H1 (cell line): ENCODE measurements at regions not wholly inside any gene's neighbourhood (a gene's known extent, or its start where the extent isn't known, plus 50 kb on each side); places are given as distances from the start of the nearest gene placed in this dataset.

Experiments used
- CTCF ChIA-PET: fragments of 300-600 bp; sonication (Branson Sonifier 250); formaldehyde crosslinking; loops from one replicate; lab custom pipeline; 2021; ENCODE audit not compliant: partially characterized antibody; lab: Charles Lee
- POLR2A ChIA-PET: fragments of 300-600 bp; sonication (Branson Sonifier 250); formaldehyde crosslinking; loops from one replicate; lab custom pipeline; 2021; ENCODE audit warnings: inconsistent platforms; ENCODE audit not compliant: partially characterized antibody; lab: Charles Lee
- DNase-seq, 2 experiments: peaks; one replicate each; pipeline versions ENCODE4 v3.0.0 to v3.0.0-alpha.2; 2010 to 2022; ENCODE audit warnings: low spot score in 2 of 2, low read depth in 1 of 2, mixed read lengths in 1 of 2
- FAIRE-seq: peaks from 2 replicates; lab custom pipeline; 2011; peaks lifted over from hg19 to GRCh38; lab: Jason Lieb, UNC
- H2AFZ ChIP-seq: 2 replicates; pipeline ENCODE4 v1.8.1; 2012; ENCODE audit warnings: low read length, inconsistent platforms
- H2AK5ac ChIP-seq: 2 replicates; pipeline ENCODE4 v1.6.1; 2013; ENCODE audit warnings: low read depth, low read length
- H2BK120ac ChIP-seq: replicated peaks from 2 replicates; pipeline ENCODE3; 2013; ENCODE audit warnings: low read depth, low read length, inconsistent platforms
- H2BK12ac ChIP-seq: 2 replicates; pipeline ENCODE4 v1.6.1; 2013; ENCODE audit warnings: low read depth, low read length
- H2BK15ac ChIP-seq: 2 replicates; pipeline ENCODE4 v1.6.1; 2013; ENCODE audit warnings: low read length
- H2BK20ac ChIP-seq: 2 replicates; pipeline ENCODE4 v1.6.1; 2013; ENCODE audit warnings: low read length
- H2BK5ac ChIP-seq: 2 replicates; pipeline ENCODE4 v1.6.1; 2013; ENCODE audit warnings: low read depth, low read length
- H3K14ac ChIP-seq: 2 replicates; pipeline ENCODE4 v1.6.1; 2013; ENCODE audit warnings: inconsistent platforms; ENCODE audit not compliant: insufficient read length
- H3K18ac ChIP-seq: 2 replicates; pipeline ENCODE4 v1.6.1; 2013; ENCODE audit warnings: low read length; ENCODE audit errors: extremely low read depth
- H3K23ac ChIP-seq: 2 replicates; pipeline ENCODE4 v1.6.1; 2013; ENCODE audit warnings: inconsistent platforms; ENCODE audit not compliant: insufficient read length
- H3K23me2 ChIP-seq: 2 replicates; pipeline ENCODE4 v1.6.1; 2013; ENCODE audit warnings: low read depth, low read length
- H3K27ac ChIP-seq: 2 replicates; pipeline ENCODE4 v1.6.1; 2011; ENCODE audit warnings: low read depth, low read length, inconsistent platforms
- H3K27me3 ChIP-seq, 4 experiments: replicated peaks in 1 of 4; 1 replicate in 1 of 4; 2 replicates in 3 of 4; pipeline versions ENCODE4 v1.6.1 to v1.8.1; 2011 to 2013; ENCODE audit warnings: low read length in 3 of 4, mild to moderate bottlenecking in 3 of 4, inconsistent platforms in 2 of 4, mixed read lengths in 2 of 4, moderate library complexity in 1 of 4; ENCODE audit not compliant: control insufficient read depth in 3 of 4, insufficient read depth in 3 of 4; ENCODE audit errors: extremely low read depth in 1 of 4
- H3K36me3 ChIP-seq, 4 experiments: 2 replicates each; pipeline versions ENCODE4 v1.6.1 to v1.8.1; 2011 to 2013; ENCODE audit warnings: mild to moderate bottlenecking in 4 of 4, low read length in 3 of 4, moderate library complexity in 2 of 4, control low read depth in 1 of 4, inconsistent platforms in 1 of 4; ENCODE audit not compliant: insufficient read depth in 4 of 4, control insufficient read depth in 2 of 4
- H3K4ac ChIP-seq: replicated peaks from 2 replicates; pipeline ENCODE3; 2013; ENCODE audit warnings: low read length, low read depth, mixed read lengths, inconsistent platforms; ENCODE audit not compliant: insufficient read length
- H3K4me1 ChIP-seq, 4 experiments: replicated peaks in 1 of 4; 1 replicate in 1 of 4; 2 replicates in 3 of 4; pipeline versions ENCODE4 v1.6.1 to v1.8.1; 2011 to 2013; ENCODE audit warnings: low read length in 3 of 4, inconsistent platforms in 2 of 4, mixed read lengths in 1 of 4; ENCODE audit not compliant: insufficient read depth in 4 of 4, control insufficient read depth in 3 of 4
- H3K4me2 ChIP-seq, 2 experiments: 2 replicates each; pipeline versions ENCODE4 v1.6.1 to v1.8.1; 2011 to 2013; ENCODE audit warnings: low read depth in 2 of 2, low read length in 2 of 2, control low read depth in 1 of 2, inconsistent platforms in 1 of 2, mild to moderate bottlenecking in 1 of 2; ENCODE audit not compliant: insufficient read depth in 1 of 2
- H3K4me3 ChIP-seq, 4 experiments: fragments of 200-600, 300-600 bp in 1 of 4; sonication (generic), shearing (Covaris generic), sonication (Bioruptor Twin) in 1 of 4; 2 replicates each; pipeline versions ENCODE4 v1.5.1 to v1.8.1; 2011 to 2016; ENCODE audit warnings: low read length in 4 of 4, low read depth in 3 of 4, control low read depth in 2 of 4, inconsistent platforms in 2 of 4, mild to moderate bottlenecking in 2 of 4, mixed read lengths in 1 of 4, moderate library complexity in 1 of 4; ENCODE audit not compliant: insufficient read depth in 2 of 4; ENCODE audit errors: extremely low read depth in 1 of 4
- H3K56ac ChIP-seq: replicated peaks from 2 replicates; pipeline ENCODE3; 2013; ENCODE audit warnings: low read depth, mild to moderate bottlenecking, mixed read lengths, low read length, inconsistent platforms; ENCODE audit not compliant: insufficient read length
- H3K79me1 ChIP-seq: 2 replicates; pipeline ENCODE4 v1.6.1; 2013; ENCODE audit warnings: low read depth, low read length, control low read depth
- H3K79me2 ChIP-seq, 2 experiments: 2 replicates each; pipeline versions ENCODE4 v1.6.1 to v1.8.1; 2012 to 2013; ENCODE audit warnings: low read length in 2 of 2, mild to moderate bottlenecking in 2 of 2, inconsistent platforms in 1 of 2; ENCODE audit not compliant: insufficient read depth in 2 of 2, control insufficient read depth in 1 of 2
- H3K9ac ChIP-seq, 4 experiments: replicated peaks in 1 of 4; 1 replicate in 1 of 4; 2 replicates in 3 of 4; pipeline versions ENCODE4 v1.6.1 to v1.8.1; 2011 to 2013; ENCODE audit warnings: low read depth in 3 of 4, low read length in 3 of 4, control low read depth in 2 of 4, mild to moderate bottlenecking in 2 of 4, moderate library complexity in 2 of 4, inconsistent platforms in 1 of 4; ENCODE audit errors: extremely low read depth in 1 of 4
- H3K9me3 ChIP-seq, 2 experiments: 2 replicates each; pipeline versions ENCODE4 v1.6.1 to v1.8.1; 2012 to 2013; ENCODE audit warnings: mild to moderate bottlenecking in 2 of 2, moderate library complexity in 2 of 2, control low read depth in 1 of 2, inconsistent platforms in 1 of 2, low read depth in 1 of 2, low read length in 1 of 2, mixed read lengths in 1 of 2; ENCODE audit not compliant: insufficient read depth in 2 of 2
- H4K20me1 ChIP-seq, 2 experiments: replicated peaks in 1 of 2; 2 replicates each; pipeline versions ENCODE3 to v1.8.1; 2011 to 2013; ENCODE audit warnings: inconsistent platforms in 2 of 2, low read length in 2 of 2, mild to moderate bottlenecking in 1 of 2; ENCODE audit not compliant: insufficient read depth in 2 of 2, control insufficient read depth in 1 of 2
- H4K5ac ChIP-seq: 2 replicates; pipeline ENCODE4 v1.6.1; 2013; ENCODE audit warnings: low read length, low read depth, mixed read lengths, inconsistent platforms; ENCODE audit not compliant: insufficient read length
- H4K8ac ChIP-seq: 2 replicates; pipeline ENCODE4 v1.8.0; 2013; ENCODE audit warnings: mild to moderate bottlenecking, moderate library complexity, low read length, inconsistent platforms; ENCODE audit not compliant: insufficient read depth; ENCODE audit errors: extremely low read depth
- H4K91ac ChIP-seq: replicated peaks from 2 replicates; pipeline ENCODE3; 2013; ENCODE audit warnings: low read length, mixed read lengths, inconsistent platforms; ENCODE audit not compliant: insufficient read length
- HDAC6 ChIP-seq: IDR thresholded peaks from one replicate; pipeline ENCODE4 v1.7.1; 2012; ENCODE audit warnings: low read depth, mild to moderate bottlenecking, inconsistent platforms, low read length, moderate library complexity
- POLR2A ChIP-seq, 2 experiments: IDR thresholded peaks; 1 replicate in 1 of 2; 2 replicates in 1 of 2; pipeline ENCODE4 v1.6.1; 2011; ENCODE audit warnings: low read depth in 2 of 2, low read length in 2 of 2, mild to moderate bottlenecking in 2 of 2; ENCODE audit errors: control extremely low read depth in 1 of 2
- RXRA ChIP-seq: IDR thresholded peaks from 2 replicates; pipeline ENCODE4 v1.6.1; 2011; ENCODE audit warnings: low read depth, mild to moderate bottlenecking, low read length, moderate library complexity; ENCODE audit not compliant: insufficient read depth
- TEAD4 ChIP-seq: IDR thresholded peaks from 2 replicates; pipeline ENCODE4 v1.6.1; 2012; ENCODE audit warnings: low read depth, low read length, inconsistent platforms, mixed read lengths
- WGBS, 2 experiments: shearing (Covaris generic) in 1 of 2; methylation state at CpG; one replicate each; pipeline versions ENCODE4 v1.1.6 to v1.1.7; 2013 to 2015; ENCODE audit warnings: low lambda C conversion rate in 2 of 2, mixed read lengths in 2 of 2, inconsistent platforms in 1 of 2, low coverage in 1 of 2, missing lambda C conversion rate in 1 of 2; ENCODE audit not compliant: insufficient replicate concordance in 2 of 2, insufficient coverage in 1 of 2, insufficient read length in 1 of 2; ENCODE audit errors: extremely low coverage in 1 of 2, missing lambda C conversion rate in 1 of 2; 5-methylcytosine and 5-hydroxymethylcytosine counted together
- TF ChIP-seq, protein P1 (sequence below), 3 experiments: IDR thresholded peaks; 1 replicate in 2 of 3; 2 replicates in 1 of 3; pipeline versions ENCODE4 v1.5.1 to v1.6.1; 2011; ENCODE audit warnings: low read length in 3 of 3, mild to moderate bottlenecking in 3 of 3, inconsistent platforms in 2 of 3, low read depth in 1 of 3, moderate library complexity in 1 of 3; ENCODE audit not compliant: insufficient read depth in 1 of 3; ENCODE audit errors: control extremely low read depth in 1 of 3

DNA sequence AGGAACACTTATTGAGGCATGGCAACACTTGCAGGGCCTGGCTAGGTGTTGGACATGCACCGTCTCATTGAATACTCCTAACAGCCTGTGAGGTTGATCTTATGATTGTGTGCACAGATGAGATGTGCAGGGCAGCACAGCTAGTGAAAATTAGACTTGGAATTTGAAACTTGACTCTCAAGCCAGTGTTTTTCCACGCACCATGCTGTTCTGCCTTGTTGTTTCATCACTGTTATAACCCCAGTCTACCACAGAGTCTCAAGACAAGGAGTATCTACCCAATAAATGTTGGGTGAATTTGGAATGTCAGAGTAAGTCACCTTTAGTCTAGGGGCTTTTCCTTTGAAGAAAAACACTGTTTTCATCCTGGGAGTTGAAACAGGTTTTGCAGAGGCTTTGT is 55.8 kb upstream of the LRIG3 start:
- no peak overlapping the region for H3K4me3 ChIP-seq
- H2BK120ac ChIP-seq = no peak overlapping the region
- no peak overlapping the region for H2BK15ac ChIP-seq
- no peak overlapping the region for H3K4ac ChIP-seq
- no peak overlapping the region for H2BK20ac ChIP-seq
- FAIRE-seq = no peak
- TF ChIP-seq, protein P1, sequence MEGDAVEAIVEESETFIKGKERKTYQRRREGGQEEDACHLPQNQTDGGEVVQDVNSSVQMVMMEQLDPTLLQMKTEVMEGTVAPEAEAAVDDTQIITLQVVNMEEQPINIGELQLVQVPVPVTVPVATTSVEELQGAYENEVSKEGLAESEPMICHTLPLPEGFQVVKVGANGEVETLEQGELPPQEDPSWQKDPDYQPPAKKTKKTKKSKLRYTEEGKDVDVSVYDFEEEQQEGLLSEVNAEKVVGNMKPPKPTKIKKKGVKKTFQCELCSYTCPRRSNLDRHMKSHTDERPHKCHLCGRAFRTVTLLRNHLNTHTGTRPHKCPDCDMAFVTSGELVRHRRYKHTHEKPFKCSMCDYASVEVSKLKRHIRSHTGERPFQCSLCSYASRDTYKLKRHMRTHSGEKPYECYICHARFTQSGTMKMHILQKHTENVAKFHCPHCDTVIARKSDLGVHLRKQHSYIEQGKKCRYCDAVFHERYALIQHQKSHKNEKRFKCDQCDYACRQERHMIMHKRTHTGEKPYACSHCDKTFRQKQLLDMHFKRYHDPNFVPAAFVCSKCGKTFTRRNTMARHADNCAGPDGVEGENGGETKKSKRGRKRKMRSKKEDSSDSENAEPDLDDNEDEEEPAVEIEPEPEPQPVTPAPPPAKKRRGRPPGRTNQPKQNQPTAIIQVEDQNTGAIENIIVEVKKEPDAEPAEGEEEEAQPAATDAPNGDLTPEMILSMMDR (IDR thresholded peaks at IDR 0.05; ENCODE audit: control extremely low read depth in 1 of 3, insufficient read depth in 1 of 3, low read depth in 1 of 3, low read length in 3 of 3) = no peak
- TF ChIP-seq POLR2A (IDR thresholded peaks at IDR 0.05; ENCODE audit: control extremely low read depth in 1 of 2, low read depth in 2 of 2, low read length in 2 of 2) (no peak), RXRA (no peak), TEAD4 (no peak), HDAC6 (no peak)
- no peak overlapping the region for H3K9ac ChIP-seq
- no peak overlapping the region for H2AK5ac ChIP-seq
- H3K18ac ChIP-seq = no peak overlapping the region
- no peak overlapping the region for H2AFZ ChIP-seq
- no peak overlapping the region for H4K5ac ChIP-seq
- H3K36me3 ChIP-seq = no peaks in the 10 kb centered on the region
- H3K27me3 ChIP-seq = no peaks in the 10 kb centered on the region
- ChIA-PET CTCF (no interaction called here), POLR2A (no interaction called here)
- H2BK5ac ChIP-seq = no peak overlapping the region
- no peak overlapping the region for H4K91ac ChIP-seq
- H3K23me2 ChIP-seq = no peaks in the 10 kb centered on the region
- H3K9me3 ChIP-seq = no peaks in the 10 kb centered on the region
- H3K4me1 ChIP-seq = no peaks in the 10 kb centered on the region
- H3K79me2 ChIP-seq = no peaks in the 10 kb centered on the region
- H3K23ac ChIP-seq = no peak overlapping the region
- WGBS, 2 experiments = 95% methylated on average over 2 of the region's 2 CpGs; no CpG with 5 or more reads in 1 of the 2 experiments
- H3K14ac ChIP-seq = no peak overlapping the region
- no peaks in the 10 kb centered on the region for H3K79me1 ChIP-seq
- H3K27ac ChIP-seq = no peak overlapping the region
- no peak overlapping the region for H3K4me2 ChIP-seq
- no peak overlapping the region for H4K8ac ChIP-seq
- no peaks in the 10 kb centered on the region for H4K20me1 ChIP-seq
- no peak overlapping the region for H3K56ac ChIP-seq
- DNase-seq = no peak
- H2BK12ac ChIP-seq = no peak overlapping the region
